ENCODE measurements at regions not wholly inside any gene's neighbourhood (a gene's known extent, or its start where the extent isn't known, plus 50 kb on each side); places are given as distances from the start of the nearest gene placed in this dataset.

DNA sequence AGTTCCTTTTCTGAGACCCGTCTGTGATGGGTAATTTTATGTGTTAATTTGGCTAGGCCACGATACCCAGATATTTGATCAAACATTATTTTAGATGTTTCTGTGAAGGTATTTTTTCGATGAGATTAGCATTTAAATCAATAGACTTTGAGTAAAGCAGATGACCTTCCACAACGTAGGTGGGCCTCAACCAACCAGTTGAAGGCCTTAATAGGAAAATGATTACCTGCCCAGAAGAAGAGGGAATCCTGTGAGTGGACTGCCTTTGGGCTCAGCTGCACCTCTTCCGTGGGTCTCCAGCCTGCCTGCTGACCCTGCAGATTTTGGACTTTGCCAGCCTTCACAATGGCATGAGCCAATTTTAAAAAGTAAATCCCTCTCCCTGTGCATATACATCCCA is 61.6 kb upstream of the WSB1 start:
- TF ChIP-seq, protein P1, sequence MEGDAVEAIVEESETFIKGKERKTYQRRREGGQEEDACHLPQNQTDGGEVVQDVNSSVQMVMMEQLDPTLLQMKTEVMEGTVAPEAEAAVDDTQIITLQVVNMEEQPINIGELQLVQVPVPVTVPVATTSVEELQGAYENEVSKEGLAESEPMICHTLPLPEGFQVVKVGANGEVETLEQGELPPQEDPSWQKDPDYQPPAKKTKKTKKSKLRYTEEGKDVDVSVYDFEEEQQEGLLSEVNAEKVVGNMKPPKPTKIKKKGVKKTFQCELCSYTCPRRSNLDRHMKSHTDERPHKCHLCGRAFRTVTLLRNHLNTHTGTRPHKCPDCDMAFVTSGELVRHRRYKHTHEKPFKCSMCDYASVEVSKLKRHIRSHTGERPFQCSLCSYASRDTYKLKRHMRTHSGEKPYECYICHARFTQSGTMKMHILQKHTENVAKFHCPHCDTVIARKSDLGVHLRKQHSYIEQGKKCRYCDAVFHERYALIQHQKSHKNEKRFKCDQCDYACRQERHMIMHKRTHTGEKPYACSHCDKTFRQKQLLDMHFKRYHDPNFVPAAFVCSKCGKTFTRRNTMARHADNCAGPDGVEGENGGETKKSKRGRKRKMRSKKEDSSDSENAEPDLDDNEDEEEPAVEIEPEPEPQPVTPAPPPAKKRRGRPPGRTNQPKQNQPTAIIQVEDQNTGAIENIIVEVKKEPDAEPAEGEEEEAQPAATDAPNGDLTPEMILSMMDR (IDR thresholded peaks at IDR 0.05; ENCODE audit: low read depth, low read length) = no peak
- TF ChIP-seq POLR2A (IDR thresholded peaks at IDR 0.05; ENCODE audit: extremely low read depth, insufficient read length) = no peak

Data from NB4 (cell line).